ENCODE measurements at regions not wholly inside any gene's neighbourhood (a gene's known extent, or its start where the extent isn't known, plus 50 kb on each side); places are given as distances from the start of the nearest gene placed in this dataset.

DNA sequence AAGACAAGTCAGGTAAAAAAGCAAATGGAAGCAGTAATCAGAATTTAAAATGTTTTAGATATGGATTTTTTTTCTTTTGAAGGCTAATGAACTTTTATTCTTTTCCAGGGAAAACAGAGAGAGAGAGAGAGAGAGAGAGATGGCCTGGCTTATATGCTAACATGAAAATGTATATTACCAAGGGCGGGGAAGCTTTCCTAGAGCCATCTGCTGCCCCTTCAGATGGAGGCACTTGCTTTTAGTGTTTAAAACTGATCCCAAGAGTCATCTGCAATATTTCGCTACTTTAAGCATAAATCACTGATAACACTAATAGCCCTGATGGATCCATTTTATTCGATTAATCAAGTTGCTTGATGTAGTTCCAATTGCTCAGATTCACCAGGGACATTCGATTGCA lies 186.1 kb upstream of the ADAMTS16 start:
- no peak overlapping the region for H3K18ac ChIP-seq (ENCODE audit: insufficient read length, low read depth, low read length)
- no peak overlapping the region for H2AK5ac ChIP-seq (ENCODE audit: insufficient read length, low read length)
- no peak overlapping the region for H3K9ac ChIP-seq (ENCODE audit: extremely low read depth, insufficient read length, low read length)
- no peak overlapping the region for H3K14ac ChIP-seq (ENCODE audit: insufficient read depth, low read length)
- H3K27ac ChIP-seq (ENCODE audit: insufficient read length, low read depth, low read length), result no peak overlapping the region
- no peaks in the 10 kb centered on the region for H3K9me3 ChIP-seq (ENCODE audit: control insufficient read depth, low read depth, low read length)
- no peak overlapping the region for H4K5ac ChIP-seq (ENCODE audit: insufficient read length, low read depth, low read length)
- DNase-seq, result no peak
- peaks cover 11% of the 10 kb centered on the region for H3K27me3 Mint-ChIP-seq (ENCODE audit: low read depth)
- H3K79me2 ChIP-seq (ENCODE audit: insufficient read depth, low read length), result no peaks in the 10 kb centered on the region
- no peak overlapping the region for H3K4ac ChIP-seq (ENCODE audit: low read depth, low read length)
- H3K36me3 Mint-ChIP-seq (ENCODE audit: insufficient read depth in 1 of 3, low read depth in 3 of 3), result no peaks in the 10 kb centered on the region
- no peaks in the 10 kb centered on the region for H3K23me2 ChIP-seq (ENCODE audit: insufficient read length, low read depth, low read length, poor library complexity, severe bottlenecking)
- no peak overlapping the region for H2BK15ac ChIP-seq (ENCODE audit: low read depth, low read length)
- H3K4me1 ChIP-seq (ENCODE audit: insufficient read depth, low read length), result no peaks in the 10 kb centered on the region
- no peak overlapping the region for H2BK120ac ChIP-seq (ENCODE audit: low read depth, low read length, poor library complexity, severe bottlenecking)
- WGBS (ENCODE audit: extremely low coverage, insufficient read length, low lambda C conversion rate), result no CpG with 5 or more reads among the region's 4 CpGs
- H3K4me3 Mint-ChIP-seq, result no peak overlapping the region
- no peak for TF ChIP-seq CTCF (conservative IDR thresholded peaks at IDR 0.05)
- no peak overlapping the region for H3K27ac Mint-ChIP-seq
- no peak overlapping the region for H3K23ac ChIP-seq (ENCODE audit: insufficient read length, low read depth, low read length)
- no peak overlapping the region for H3T11ph ChIP-seq (ENCODE audit: low read length)
- H4K20me1 ChIP-seq (ENCODE audit: control insufficient read depth, insufficient read depth, insufficient read length), result no peaks in the 10 kb centered on the region
- H3K56ac ChIP-seq (ENCODE audit: insufficient read length, low read depth, low read length), result no peak overlapping the region
- no peak overlapping the region for H2AFZ ChIP-seq (ENCODE audit: low read length)
- H4K8ac ChIP-seq (replicated peaks; ENCODE audit: insufficient read length, low read depth, low read length), result no peak overlapping the region
- H2BK12ac ChIP-seq (ENCODE audit: insufficient read length, low read depth, low read length), result no peak overlapping the region
- no peaks in the 10 kb centered on the region for H3K79me1 ChIP-seq (ENCODE audit: insufficient read depth, low read depth, low read length, poor library complexity, severe bottlenecking)
- H3K4me1 Mint-ChIP-seq, result no peaks in the 10 kb centered on the region; a peak in 1 of 4 replicates
- H3K9me3 Mint-ChIP-seq, result no peaks in the 10 kb centered on the region
- H3K4me2 ChIP-seq (ENCODE audit: insufficient read depth, insufficient read length, low read length), result no peak overlapping the region
- no peak overlapping the region for H4K91ac ChIP-seq (ENCODE audit: insufficient read length, low read depth, low read length)
- H2BK20ac ChIP-seq (ENCODE audit: low read depth, low read length, poor library complexity, severe bottlenecking), result no peak overlapping the region
- H3K27me3 ChIP-seq (ENCODE audit: insufficient read depth, low read length), result no peaks in the 10 kb centered on the region
- no peak overlapping the region for H2BK5ac ChIP-seq (ENCODE audit: insufficient read length, low read length)

Measured in H9 (cell line).